Naive thymus-derived CD4-positive, alpha-beta T cell (primary cell): ENCODE measurements at regions not wholly inside any gene's neighbourhood (a gene's known extent, or its start where the extent isn't known, plus 50 kb on each side); places are given as distances from the start of the nearest gene placed in this dataset.
"Not testable (repeated sequence)": the region's sequence is repeated elsewhere in the genome, so short reads cannot be mapped to it uniquely, and the experiment has no call there.

ENCODE experiments used
- ATAC-seq: fragments of 150-1000 bp; cut with Tn5 transposase; 2 replicates; pipeline ENCODE4 v1.10.0; 2021; ENCODE audit warnings: mild to moderate bottlenecking, moderate library complexity
- CTCF ChIA-PET: fragments of 350-600 bp; sonication (Branson Sonifier 250); formaldehyde crosslinking; loops from one replicate; lab custom pipeline; 2021; ENCODE audit warnings: antibody characterized with exemption; lab: Charles Lee
- POLR2A ChIA-PET: fragments of 350-600 bp; sonication (Branson Sonifier 250); formaldehyde crosslinking; loops from one replicate; lab custom pipeline; 2021; ENCODE audit warnings: antibody characterized with exemption, inconsistent platforms; lab: Charles Lee
- DNase-seq, 9 donors: peaks; one replicate each; pipeline versions ENCODE4 v3.0.0 to v3.0.0-alpha.2; 2020 to 2022; ENCODE audit warnings: mixed read lengths in 1 of 9
- H3K27ac ChIP-seq: one replicate; pipeline ENCODE4 v1.7.0; 2013; ENCODE audit warnings: mild to moderate bottlenecking, low read depth, low read length, moderate library complexity
- H3K27me3 ChIP-seq, 2 donors: one replicate each; pipeline ENCODE4 v1.7.0; 2013; ENCODE audit warnings: low read length in 2 of 2, mild to moderate bottlenecking in 2 of 2, moderate library complexity in 2 of 2; ENCODE audit not compliant: control insufficient read depth in 2 of 2, insufficient read depth in 2 of 2
- H3K36me3 ChIP-seq, 3 experiments: 1 replicate in 2 of 3; 2 replicates in 1 of 3; pipeline ENCODE4 v1.7.0; 2013; ENCODE audit warnings: low read length in 3 of 3, mild to moderate bottlenecking in 3 of 3, moderate library complexity in 1 of 3; ENCODE audit not compliant: insufficient read depth in 3 of 3, control insufficient read depth in 2 of 3
- H3K4me1 ChIP-seq, 2 donors: one replicate each; pipeline ENCODE4 v1.7.0; 2013; ENCODE audit warnings: low read length in 2 of 2, mild to moderate bottlenecking in 2 of 2, moderate library complexity in 1 of 2; ENCODE audit not compliant: control insufficient read depth in 2 of 2, insufficient read depth in 2 of 2
- H3K4me3 ChIP-seq: 2 replicates; pipeline ENCODE4 v1.7.0; 2013; ENCODE audit warnings: mild to moderate bottlenecking, low read length
- H3K9me3 ChIP-seq, 3 experiments: 1 replicate in 2 of 3; 2 replicates in 1 of 3; pipeline ENCODE4 v1.7.0; 2013; ENCODE audit warnings: low read length in 3 of 3; ENCODE audit not compliant: control insufficient read depth in 2 of 3
- H3K27ac Mint-ChIP-seq, 9 donors: one replicate each; pipeline ENCODE4 v1.8.0; 2020 to 2022; ENCODE audit warnings: mixed read lengths in 9 of 9, mild to moderate bottlenecking in 8 of 9, moderate library complexity in 5 of 9, inconsistent platforms in 2 of 9
- H3K27me3 Mint-ChIP-seq, 5 donors: one replicate each; pipeline ENCODE4 v1.8.0; 2021 to 2022; ENCODE audit warnings: mixed read lengths in 5 of 5, mild to moderate bottlenecking in 1 of 5
- H3K36me3 Mint-ChIP-seq, 5 donors: one replicate each; pipeline ENCODE4 v1.8.0; 2020 to 2022; ENCODE audit warnings: mixed read lengths in 5 of 5, mild to moderate bottlenecking in 3 of 5, inconsistent platforms in 1 of 5
- H3K4me1 Mint-ChIP-seq, 7 donors: one replicate each; pipeline ENCODE4 v1.8.0; 2020 to 2022; ENCODE audit warnings: mixed read lengths in 7 of 7, mild to moderate bottlenecking in 3 of 7, inconsistent platforms in 1 of 7
- H3K4me3 Mint-ChIP-seq, 10 donors: one replicate each; pipeline ENCODE4 v1.8.0; 2020 to 2022; ENCODE audit warnings: mild to moderate bottlenecking in 10 of 10, mixed read lengths in 10 of 10, moderate library complexity in 6 of 10, inconsistent platforms in 2 of 10
- H3K9me3 Mint-ChIP-seq, 11 donors: one replicate each; pipeline ENCODE4 v1.8.0; 2020 to 2022; ENCODE audit warnings: mixed read lengths in 11 of 11, mild to moderate bottlenecking in 4 of 11, inconsistent platforms in 1 of 11, moderate library complexity in 1 of 11
- intact Hi-C, 2 donors: fragments of 100-400 bp; cut with micrococcal nuclease; formaldehyde crosslinking; loops; one replicate each; pipeline ENCODE4 v1.15.1; 2023

- Mint-ChIP-seq H3K9me3 (peaks cover 0 to 6% (median 0%) of the 10 kb centered on the region in 11 donors), H3K4me1 (no peaks in the 10 kb centered on the region), H3K27ac (no peak overlapping the region), H3K4me3 (no peak overlapping the region), H3K36me3 (no peaks in the 10 kb centered on the region), H3K27me3 (peaks cover 0 to 6% (median 0%) of the 10 kb centered on the region in 5 donors)
- no peak overlapping the region for H3K4me3 ChIP-seq
- no peak overlapping the region for H3K27ac ChIP-seq
- peaks cover 0 to 8% (median 0%) of the 10 kb centered on the region in 3 experiments for H3K9me3 ChIP-seq
- H3K4me1 ChIP-seq, result no peaks in the 10 kb centered on the region
- no peaks in the 10 kb centered on the region for H3K27me3 ChIP-seq
- ATAC-seq, result no peak
- ChIA-PET POLR2A (no interaction called here), CTCF (no interaction called here)
- no peaks in the 10 kb centered on the region for H3K36me3 ChIP-seq
- no peak for DNase-seq
- intact Hi-C loops, result no loop called here
Measured at GRCh38 chr10:109668154-109668665, 255.1 kb downstream of the XPNPEP1 start.

- no peaks in the 10 kb centered on the region for H3K4me1 ChIP-seq
- no peaks in the 10 kb centered on the region for H3K36me3 ChIP-seq
- Mint-ChIP-seq H3K9me3 (peaks cover 0 to 10% (median 2%) of the 10 kb centered on the region in 11 donors), H3K36me3 (no peaks in the 10 kb centered on the region), H3K27me3 (no peaks in the 10 kb centered on the region), H3K4me1 (no peaks in the 10 kb centered on the region), H3K27ac (no peak overlapping the region), H3K4me3 (no peak overlapping the region)
- CTCF ChIA-PET, result no interaction called here
- H3K4me3 ChIP-seq, result no peak overlapping the region
- ATAC-seq (no peak), DNase-seq (no peak)
- no peak overlapping the region for H3K27ac ChIP-seq
- no peaks in the 10 kb centered on the region for H3K27me3 ChIP-seq
- intact Hi-C loops, result loop anchor here in 1 of 2 donors (1.0 kb wide), 1 partner anchor 33 kb away; no protein-coding TSS in a partner anchor
- peaks cover 0 to 8% (median 0%) of the 10 kb centered on the region in 3 experiments for H3K9me3 ChIP-seq
- POLR2A ChIA-PET, result no interaction called here
Measured at GRCh38 chr10:109665321-109665720, 258.0 kb downstream of the XPNPEP1 start.

- Histone ChIP-seq H3K4me3 (no peak overlapping the region), H3K4me1 (no peaks in the 10 kb centered on the region), H3K9me3 (peaks cover 0 to 8% (median 0%) of the 10 kb centered on the region in 3 experiments), H3K27ac (no peak overlapping the region), H3K36me3 (no peaks in the 10 kb centered on the region), H3K27me3 (no peaks in the 10 kb centered on the region)
- no peaks in the 10 kb centered on the region for H3K4me1 Mint-ChIP-seq
- ATAC-seq (no peak), DNase-seq (no peak)
- no peak overlapping the region for H3K4me3 Mint-ChIP-seq
- H3K27me3 Mint-ChIP-seq, result no peaks in the 10 kb centered on the region
- H3K27ac Mint-ChIP-seq, result no peak overlapping the region
- ChIA-PET CTCF (interaction anchor here (0.6 kb wide), 1 partner anchor 12 kb away, joined by 3 read pairs; no protein-coding TSS in a partner anchor), POLR2A (no interaction called here)
- H3K36me3 Mint-ChIP-seq, result no peaks in the 10 kb centered on the region
- peaks cover 0 to 13% (median 5%) of the 10 kb centered on the region in 11 donors for H3K9me3 Mint-ChIP-seq
- intact Hi-C loops, result no loop called here
Measured at GRCh38 chr10:109664554-109664953, 258.8 kb downstream of the XPNPEP1 start.

- Histone ChIP-seq H3K36me3 (no peaks in the 10 kb centered on the region), H3K27ac (no peak overlapping the region), H3K4me1 (no peaks in the 10 kb centered on the region), H3K4me3 (no peak overlapping the region), H3K9me3 (peaks cover 0 to 8% (median 0%) of the 10 kb centered on the region in 3 experiments), H3K27me3 (no peaks in the 10 kb centered on the region)
- Mint-ChIP-seq H3K27ac (no peak overlapping the region), H3K9me3 (peaks cover 0 to 13% (median 5%) of the 10 kb centered on the region in 11 donors), H3K4me3 (no peak overlapping the region), H3K36me3 (no peaks in the 10 kb centered on the region), H3K27me3 (no peaks in the 10 kb centered on the region), H3K4me1 (no peaks in the 10 kb centered on the region)
- ChIA-PET CTCF (no interaction called here), POLR2A (no interaction called here)
- no peak for ATAC-seq
- DNase-seq, result no peak
- intact Hi-C loops, result no loop called here
Measured at GRCh38 chr10:109663122-109663521, 260.2 kb downstream of the XPNPEP1 start.

- H3K27me3 ChIP-seq, H3K9me3 ChIP-seq, DNase-seq, POLR2A ChIA-PET, ATAC-seq, H3K4me1 Mint-ChIP-seq, H3K4me3 ChIP-seq, H3K27ac Mint-ChIP-seq, H3K4me1 ChIP-seq, H3K36me3 Mint-ChIP-seq, H3K36me3 ChIP-seq, H3K27ac ChIP-seq, H3K27me3 Mint-ChIP-seq, intact Hi-C loops, H3K4me3 Mint-ChIP-seq: not testable (repeated sequence)
- CTCF ChIA-PET, result interaction anchor here (0.7 kb wide), 1 partner anchor 12 kb away, joined by 3 read pairs; no protein-coding TSS in a partner anchor
- H3K9me3 Mint-ChIP-seq, result peaks cover 0 to 16% (median 6%) of the 10 kb centered on the region in 11 donors
Measured at GRCh38 chr10:109652612-109653011, 270.7 kb downstream of the XPNPEP1 start.

GRCh38 chr10:109650228-109650627 lies 273.1 kb downstream of the XPNPEP1 start:
- ATAC-seq (no peak), DNase-seq (no peak)
- no peaks in the 10 kb centered on the region for H3K4me1 Mint-ChIP-seq
- no peaks in the 10 kb centered on the region for H3K36me3 Mint-ChIP-seq
- CTCF ChIA-PET, result no interaction called here
- no peak overlapping the region for H3K27ac Mint-ChIP-seq
- Histone ChIP-seq H3K36me3 (no peaks in the 10 kb centered on the region), H3K27me3 (no peaks in the 10 kb centered on the region), H3K9me3 (no peaks in the 10 kb centered on the region), H3K4me3 (no peak overlapping the region), H3K4me1 (no peaks in the 10 kb centered on the region), H3K27ac (no peak overlapping the region)
- peaks cover 0 to 6% (median 4%) of the 10 kb centered on the region in 5 donors for H3K27me3 Mint-ChIP-seq
- H3K9me3 Mint-ChIP-seq, result peaks cover 0 to 8% (median 2%) of the 10 kb centered on the region in 11 donors
- POLR2A ChIA-PET, result no interaction called here
- intact Hi-C loops, result no loop called here
- no peak overlapping the region for H3K4me3 Mint-ChIP-seq

- ATAC-seq (no peak), DNase-seq (no peak)
- H3K9me3 Mint-ChIP-seq, result peaks cover 0 to 4% (median 0%) of the 10 kb centered on the region in 11 donors
- Histone ChIP-seq H3K27me3 (no peaks in the 10 kb centered on the region), H3K27ac (no peak overlapping the region), H3K36me3 (no peaks in the 10 kb centered on the region), H3K9me3 (no peaks in the 10 kb centered on the region), H3K4me3 (no peak overlapping the region), H3K4me1 (no peaks in the 10 kb centered on the region)
- H3K4me1 Mint-ChIP-seq, result no peaks in the 10 kb centered on the region
- intact Hi-C loops, result no loop called here
- CTCF ChIA-PET, result no interaction called here
- no peak overlapping the region for H3K4me3 Mint-ChIP-seq
- no peak overlapping the region for H3K27ac Mint-ChIP-seq
- H3K36me3 Mint-ChIP-seq, result no peaks in the 10 kb centered on the region
- POLR2A ChIA-PET, result no interaction called here
- H3K27me3 Mint-ChIP-seq, result peaks cover 0 to 10% (median 5%) of the 10 kb centered on the region in 5 donors
Measured at GRCh38 chr10:109647627-109648026, 275.7 kb downstream of the XPNPEP1 start.
